Choroid plexus epithelial cell (primary cell): ENCODE measurements at regions not wholly inside any gene's neighbourhood (a gene's known extent, or its start where the extent isn't known, plus 50 kb on each side); places are given as distances from the start of the nearest gene placed in this dataset.

Source experiments
- DNase-seq: peaks from one replicate; pipeline ENCODE4 v3.0.0-alpha.2; 2010; ENCODE audit warnings: low read depth
- H3K4me3 ChIP-seq: 2 replicates; pipeline ENCODE4 v1.5.1; 2011; ENCODE audit warnings: low read depth, mild to moderate bottlenecking, control low read depth, low read length, moderate library complexity
- CTCF ChIP-seq: conservative IDR thresholded peaks from 2 replicates; pipeline ENCODE4 v1.5.1; 2011; ENCODE audit warnings: low read depth, mild to moderate bottlenecking, control low read depth, inconsistent platforms, low read length, moderate library complexity

DNA sequence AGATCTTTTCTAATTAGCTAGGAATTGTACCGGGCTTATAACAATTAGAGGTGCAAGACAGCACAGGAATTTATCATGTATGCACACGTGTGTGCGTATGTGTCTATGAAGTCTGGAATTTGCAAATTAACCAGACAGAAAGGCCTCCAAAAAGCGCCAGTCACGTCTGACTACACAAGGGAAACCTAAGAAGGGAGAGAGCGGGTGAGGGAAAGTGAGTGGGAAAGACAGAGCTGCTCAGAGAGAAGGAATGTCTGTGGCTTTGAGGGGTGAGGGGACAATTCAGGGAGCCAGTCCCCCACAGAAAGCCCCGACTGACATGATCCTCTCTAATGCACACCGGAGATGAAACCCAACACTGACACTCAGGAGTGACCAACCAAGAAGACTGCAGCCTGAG lies 197.7 kb upstream of the SH3BP4 start:
- no peak for TF ChIP-seq CTCF
- DNase-seq = no peak
- H3K4me3 ChIP-seq = no peak overlapping the region

GRCh38 chr2:234753701-234754100 lies 198.1 kb upstream of the SH3BP4 start:
- TF ChIP-seq CTCF = no peak
- DNase-seq = no peak
- H3K4me3 ChIP-seq = no peak overlapping the region

DNA sequence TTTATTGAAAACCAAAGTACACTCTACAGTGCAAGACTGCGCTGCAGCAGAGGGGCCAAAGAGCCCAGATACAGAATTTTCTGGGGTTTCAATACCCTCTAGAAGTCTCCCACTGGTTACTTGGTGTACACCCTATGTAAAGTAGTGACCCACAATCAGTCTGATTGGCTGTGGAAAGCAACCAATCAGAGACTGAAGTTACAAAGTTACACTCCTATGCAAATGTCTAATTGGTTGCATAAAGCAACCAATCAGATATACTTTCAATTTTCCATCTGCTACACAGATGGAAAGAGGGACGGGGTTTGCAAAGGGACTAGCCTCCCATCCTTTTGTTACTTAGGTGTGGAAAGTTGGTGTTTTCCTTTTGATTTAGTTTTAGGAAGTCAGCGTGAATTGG lies 198.9 kb upstream of the SH3BP4 start:
- TF ChIP-seq CTCF = no peak
- H3K4me3 ChIP-seq = no peak overlapping the region
- no peak for DNase-seq

DNA sequence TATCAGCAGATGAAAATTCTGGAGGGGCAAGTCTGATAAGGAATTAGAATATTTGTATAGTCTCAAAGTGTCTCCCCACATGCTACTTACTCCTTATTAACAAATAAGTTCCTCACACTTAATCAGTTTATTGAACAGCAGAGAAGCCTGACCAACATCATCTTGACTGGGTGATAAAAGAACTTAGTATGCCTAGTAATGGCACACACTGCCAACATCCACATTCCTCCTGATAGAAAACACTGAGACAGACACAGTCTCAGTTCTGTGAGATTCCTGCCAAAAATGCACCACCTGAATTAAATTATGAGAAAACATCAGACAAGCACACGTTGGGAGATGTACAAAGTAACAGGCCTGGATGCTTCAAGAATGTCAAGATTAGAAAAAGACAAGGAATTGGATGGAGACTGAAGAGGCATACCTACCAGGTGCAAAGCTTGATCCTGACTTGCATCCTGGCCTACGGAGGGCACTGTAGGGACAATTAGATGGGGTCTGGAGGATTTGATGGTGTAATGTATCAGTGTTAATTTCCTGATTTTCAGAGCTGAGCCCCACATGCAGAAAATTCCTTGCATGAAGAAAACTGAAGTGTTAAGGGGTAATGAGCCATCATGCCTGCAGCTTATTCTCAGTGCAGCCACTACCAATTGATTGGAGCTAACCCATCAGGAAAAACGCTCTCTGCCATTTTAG lies 200.4 kb upstream of the SH3BP4 start:
- no peak for TF ChIP-seq CTCF
- no peak for DNase-seq
- H3K4me3 ChIP-seq = no peak overlapping the region

DNA sequence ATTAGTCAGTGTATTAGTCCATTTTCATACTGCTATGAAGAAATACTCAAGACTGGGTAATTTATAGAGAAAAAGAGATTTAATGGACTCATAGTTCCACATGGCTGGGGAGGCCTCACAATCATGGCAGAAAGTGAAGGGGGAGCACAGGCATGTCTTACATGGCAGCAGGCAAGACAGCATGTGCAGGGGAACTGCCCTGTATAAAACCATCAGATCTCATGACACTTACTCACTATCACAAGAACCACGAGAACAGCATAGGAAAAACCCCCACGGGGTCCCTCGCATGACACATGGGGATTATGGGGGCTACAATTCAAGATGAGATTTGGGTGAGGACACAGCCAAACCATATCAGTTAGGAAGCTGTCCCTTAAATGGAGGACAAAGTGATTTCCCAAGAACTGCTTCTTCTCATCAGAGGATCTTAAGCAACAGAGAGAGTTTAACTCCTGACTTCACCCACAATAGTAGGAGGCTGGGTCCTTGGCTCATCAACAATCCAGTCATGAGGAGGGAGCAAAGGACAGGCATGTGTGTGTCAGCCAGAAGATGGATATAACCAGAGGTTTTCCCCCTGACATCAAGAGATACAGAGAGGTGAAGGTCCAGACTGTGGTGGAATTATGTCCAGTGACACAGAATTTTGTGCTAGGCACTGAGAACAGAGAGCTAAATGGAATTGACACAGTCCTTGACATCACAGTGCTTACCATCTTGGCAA lies 203.8 kb upstream of the SH3BP4 start:
- DNase-seq = no peak
- TF ChIP-seq CTCF = no peak
- no peak overlapping the region for H3K4me3 ChIP-seq

DNA sequence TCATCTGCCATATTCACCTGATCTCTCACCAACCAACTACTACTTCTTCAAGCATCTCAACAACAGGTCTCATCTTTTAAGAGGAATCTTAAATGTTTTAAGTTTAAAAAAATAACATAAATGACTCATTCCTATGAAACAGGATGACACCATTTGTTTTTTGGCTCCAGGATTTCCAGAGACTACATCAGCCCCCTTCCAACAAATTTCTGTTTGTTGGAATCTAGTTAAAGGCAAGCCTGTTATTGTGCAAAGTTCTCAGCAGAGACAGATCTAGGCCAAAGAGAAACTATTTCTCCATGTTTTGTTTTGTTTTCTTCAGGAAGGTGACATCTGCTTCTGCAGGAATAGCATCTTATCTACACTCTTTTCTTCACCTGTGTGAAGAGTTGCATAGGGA lies 204.8 kb upstream of the SH3BP4 start:
- H3K4me3 ChIP-seq = no peak overlapping the region

More for the DNA sequence above, 204.8 kb upstream of the SH3BP4 start:
- DNase-seq = no peak
- no peak for TF ChIP-seq CTCF
